NCI-H1694 treated with DMSO at 0.1 percent for 48 hours (cell line): ENCODE measurements at regions not wholly inside any gene's neighbourhood (a gene's known extent, or its start where the extent isn't known, plus 50 kb on each side); places are given as distances from the start of the nearest gene placed in this dataset.
"Not testable (repeated sequence)": the region's sequence is repeated elsewhere in the genome, so short reads cannot be mapped to it uniquely, and the experiment has no call there.

ENCODE experiments used
- DNase-seq: peaks from one replicate; lab custom pipeline; 2025; lab: John Stamatoyannopoulos, UW

GRCh38 chr1:82055375-82055774, 254.6 kb downstream of the ADGRL2 start:
- not testable (repeated sequence) for DNase-seq

- DNase-seq: no peak
These were observed 251.8 kb downstream of the ADGRL2 start for GRCh38 chr1:82052563-82052962.

- no peak for DNase-seq
These were observed 247.9 kb downstream of the ADGRL2 start for GRCh38 chr1:82048596-82048995.

GRCh38 chr1:82045221-82045620, 244.5 kb downstream of the ADGRL2 start:
- no peak for DNase-seq

- no peak for DNase-seq
These were observed 243.8 kb downstream of the ADGRL2 start for GRCh38 chr1:82044536-82044935.

GRCh38 chr1:82044111-82044510, 243.4 kb downstream of the ADGRL2 start:
- no peak for DNase-seq

- DNase-seq: no peak
These were observed 241.7 kb downstream of the ADGRL2 start for GRCh38 chr1:82042306-82043060.
